ENCODE measurements at regions not wholly inside any gene's neighbourhood (a gene's known extent, or its start where the extent isn't known, plus 50 kb on each side); places are given as distances from the start of the nearest gene placed in this dataset.

- Histone ChIP-seq H3K79me2 (no peaks in the 10 kb centered on the region), H3K4me2 (ENCODE audit: low read length) (no peak overlapping the region), H3K9me3 (ENCODE audit: control insufficient read depth, low read length) (no peaks in the 10 kb centered on the region), H3K27ac (no peak overlapping the region), H2AFZ (no peak overlapping the region), H3K9ac (no peak overlapping the region), H3K4me3 (ENCODE audit: low read depth, low read length) (no peak overlapping the region), H3K36me3 (ENCODE audit: control insufficient read depth, insufficient read depth, low read length) (no peaks in the 10 kb centered on the region), H3K27me3 (ENCODE audit: control insufficient read depth, insufficient read depth, low read length) (no peaks in the 10 kb centered on the region), H3K4me1 (no peaks in the 10 kb centered on the region)
- no peak for TF ChIP-seq CTCF (IDR thresholded peaks at IDR 0.05)
Observed at GRCh38 chr4:136156947-136157346, 1375.3 kb downstream of the PCDH18 start.

- H3K4me1 ChIP-seq: no peaks in the 10 kb centered on the region
- H2AFZ ChIP-seq: no peak overlapping the region
- no peaks in the 10 kb centered on the region for H3K9me3 ChIP-seq (ENCODE audit: control insufficient read depth, low read length)
- no peaks in the 10 kb centered on the region for H3K79me2 ChIP-seq
- TF ChIP-seq CTCF (IDR thresholded peaks at IDR 0.05): no peak
- no peaks in the 10 kb centered on the region for H3K27me3 ChIP-seq (ENCODE audit: control insufficient read depth, insufficient read depth, low read length)
- H3K9ac ChIP-seq: no peak overlapping the region
- no peaks in the 10 kb centered on the region for H3K36me3 ChIP-seq (ENCODE audit: control insufficient read depth, insufficient read depth, low read length)
- H3K27ac ChIP-seq: no peak overlapping the region
- no peak overlapping the region for H3K4me2 ChIP-seq (ENCODE audit: low read length)
- no peak overlapping the region for H3K4me3 ChIP-seq (ENCODE audit: low read depth, low read length)
Observed at GRCh38 chr4:136150046-136150445, 1382.2 kb downstream of the PCDH18 start.

GRCh38 chr4:136136601-136137000, 1395.7 kb downstream of the PCDH18 start:
- H3K79me2 ChIP-seq: no peaks in the 10 kb centered on the region
- H3K9me3 ChIP-seq (ENCODE audit: control insufficient read depth, low read length): no peaks in the 10 kb centered on the region
- no peak for TF ChIP-seq CTCF (IDR thresholded peaks at IDR 0.05)
- no peaks in the 10 kb centered on the region for H3K4me1 ChIP-seq
- H3K27me3 ChIP-seq (ENCODE audit: control insufficient read depth, insufficient read depth, low read length): no peaks in the 10 kb centered on the region
- H3K4me3 ChIP-seq (ENCODE audit: low read depth, low read length): no peak overlapping the region
- H3K4me2 ChIP-seq (ENCODE audit: low read length): no peak overlapping the region
- no peak overlapping the region for H3K9ac ChIP-seq
- H3K27ac ChIP-seq: no peak overlapping the region
- H2AFZ ChIP-seq: no peak overlapping the region
- no peaks in the 10 kb centered on the region for H3K36me3 ChIP-seq (ENCODE audit: control insufficient read depth, insufficient read depth, low read length)

GRCh38 chr4:136124251-136124745, 1408.0 kb downstream of the PCDH18 start:
- TF ChIP-seq CTCF (IDR thresholded peaks at IDR 0.05): no peak
- no peak overlapping the region for H3K9ac ChIP-seq
- no peak overlapping the region for H2AFZ ChIP-seq
- no peaks in the 10 kb centered on the region for H3K36me3 ChIP-seq (ENCODE audit: control insufficient read depth, insufficient read depth, low read length)
- no peaks in the 10 kb centered on the region for H3K27me3 ChIP-seq (ENCODE audit: control insufficient read depth, insufficient read depth, low read length)
- no peak overlapping the region for H3K27ac ChIP-seq
- H3K4me3 ChIP-seq (ENCODE audit: low read depth, low read length): no peak overlapping the region
- no peaks in the 10 kb centered on the region for H3K4me1 ChIP-seq
- H3K79me2 ChIP-seq: no peaks in the 10 kb centered on the region
- no peaks in the 10 kb centered on the region for H3K9me3 ChIP-seq (ENCODE audit: control insufficient read depth, low read length)
- no peak overlapping the region for H3K4me2 ChIP-seq (ENCODE audit: low read length)

- Histone ChIP-seq H3K79me2 (no peaks in the 10 kb centered on the region), H3K27me3 (ENCODE audit: control insufficient read depth, insufficient read depth, low read length) (no peaks in the 10 kb centered on the region), H3K9me3 (ENCODE audit: control insufficient read depth, low read length) (no peaks in the 10 kb centered on the region), H3K4me3 (ENCODE audit: low read depth, low read length) (no peak overlapping the region), H3K4me1 (no peaks in the 10 kb centered on the region), H2AFZ (no peak overlapping the region), H3K4me2 (ENCODE audit: low read length) (no peak overlapping the region), H3K27ac (no peak overlapping the region), H3K9ac (no peak overlapping the region), H3K36me3 (ENCODE audit: control insufficient read depth, insufficient read depth, low read length) (no peaks in the 10 kb centered on the region)
- no peak for TF ChIP-seq CTCF (IDR thresholded peaks at IDR 0.05)
Observed at GRCh38 chr4:136121426-136121825, 1410.9 kb downstream of the PCDH18 start.

All from parathyroid adenoma (tissue), 2 donors.